DND-41 (cell line): ENCODE measurements at regions not wholly inside any gene's neighbourhood (a gene's known extent, or its start where the extent isn't known, plus 50 kb on each side); places are given as distances from the start of the nearest gene placed in this dataset.

ENCODE experiments used
- EZH2 ChIP-seq: IDR thresholded peaks from 3 replicates; pipeline ENCODE4 v1.6.1; 2012; ENCODE audit warnings: borderline replicate concordance, low read depth, mild to moderate bottlenecking, moderate library complexity, low read length, inconsistent platforms; ENCODE audit not compliant: severe bottlenecking
- TF ChIP-seq, protein P1 (sequence below): IDR thresholded peaks from 2 replicates; pipeline ENCODE4 v1.5.1; 2012; ENCODE audit warnings: borderline replicate concordance, low read length, moderate library complexity, mild to moderate bottlenecking; ENCODE audit not compliant: poor library complexity, severe bottlenecking; ENCODE audit errors: extremely low read depth

DNA sequence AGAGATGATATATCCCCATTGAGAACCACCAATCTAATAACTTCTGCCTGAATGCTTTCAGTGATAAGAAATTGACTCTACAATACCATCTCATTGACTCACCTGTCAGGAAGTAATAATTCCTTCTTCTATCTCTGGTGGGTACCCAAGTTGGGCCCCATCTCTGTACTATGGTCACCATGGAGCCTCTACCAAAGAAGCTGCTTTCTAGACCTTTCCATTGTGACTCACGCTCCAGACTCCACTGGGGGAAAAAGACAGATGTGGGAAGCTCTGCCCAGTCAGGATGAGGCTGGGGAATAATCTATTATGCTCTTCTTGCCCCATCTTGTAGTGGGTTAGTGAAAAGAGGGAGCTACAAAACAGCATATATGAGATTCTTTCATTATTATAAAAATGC is 100.4 kb downstream of the COPRS start:
- TF ChIP-seq, protein P1, sequence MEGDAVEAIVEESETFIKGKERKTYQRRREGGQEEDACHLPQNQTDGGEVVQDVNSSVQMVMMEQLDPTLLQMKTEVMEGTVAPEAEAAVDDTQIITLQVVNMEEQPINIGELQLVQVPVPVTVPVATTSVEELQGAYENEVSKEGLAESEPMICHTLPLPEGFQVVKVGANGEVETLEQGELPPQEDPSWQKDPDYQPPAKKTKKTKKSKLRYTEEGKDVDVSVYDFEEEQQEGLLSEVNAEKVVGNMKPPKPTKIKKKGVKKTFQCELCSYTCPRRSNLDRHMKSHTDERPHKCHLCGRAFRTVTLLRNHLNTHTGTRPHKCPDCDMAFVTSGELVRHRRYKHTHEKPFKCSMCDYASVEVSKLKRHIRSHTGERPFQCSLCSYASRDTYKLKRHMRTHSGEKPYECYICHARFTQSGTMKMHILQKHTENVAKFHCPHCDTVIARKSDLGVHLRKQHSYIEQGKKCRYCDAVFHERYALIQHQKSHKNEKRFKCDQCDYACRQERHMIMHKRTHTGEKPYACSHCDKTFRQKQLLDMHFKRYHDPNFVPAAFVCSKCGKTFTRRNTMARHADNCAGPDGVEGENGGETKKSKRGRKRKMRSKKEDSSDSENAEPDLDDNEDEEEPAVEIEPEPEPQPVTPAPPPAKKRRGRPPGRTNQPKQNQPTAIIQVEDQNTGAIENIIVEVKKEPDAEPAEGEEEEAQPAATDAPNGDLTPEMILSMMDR = no peak
- TF ChIP-seq EZH2 = no peak
